ENCODE measurements at regions not wholly inside any gene's neighbourhood (a gene's known extent, or its start where the extent isn't known, plus 50 kb on each side); places are given as distances from the start of the nearest gene placed in this dataset.

GRCh38 chr1:4220362-4220761 is 320.3 kb upstream of the C1orf174 start:
- H3K4me2 ChIP-seq (ENCODE audit: insufficient read depth, low read length): no peak overlapping the region

More at GRCh38 chr1:4220362-4220761, 320.3 kb upstream of the C1orf174 start:
- Histone ChIP-seq H3K36me3 (ENCODE audit: control insufficient read depth in 2 of 2, extremely low read depth in 1 of 2, insufficient read depth in 2 of 2, low read length in 2 of 2) (no peaks in the 10 kb centered on the region), H3K4me3 (replicated peaks in 1 of 3; ENCODE audit: insufficient read depth in 1 of 3, low read depth in 1 of 3, low read length in 3 of 3) (no peak overlapping the region), H3K9ac (replicated peaks; ENCODE audit: extremely low read depth, insufficient read depth, low read length) (no peak overlapping the region), H3K4me1 (ENCODE audit: control insufficient read depth, extremely low read depth, insufficient read depth, low read length) (no peaks in the 10 kb centered on the region), H3K27me3 (ENCODE audit: control insufficient read depth in 2 of 2, insufficient read depth in 2 of 2, low read length in 2 of 2) (no peaks in the 10 kb centered on the region), H4K20me1 (replicated peaks; ENCODE audit: control insufficient read depth, extremely low read depth, insufficient read depth, low read length) (no peaks in the 10 kb centered on the region), H3K9me3 (replicated peaks; ENCODE audit: control insufficient read depth, insufficient read depth, low read length) (peaks cover 5% of the 10 kb centered on the region), H3K79me2 (ENCODE audit: control insufficient read depth, insufficient read depth, low read length) (no peaks in the 10 kb centered on the region), H2AFZ (ENCODE audit: low read depth, low read length) (no peak overlapping the region), H3K9me1 (replicated peaks; ENCODE audit: control insufficient read depth, extremely low read depth, insufficient read depth, low read length) (no peaks in the 10 kb centered on the region), H3K27ac (ENCODE audit: insufficient read depth, low read depth, low read length) (no peak overlapping the region)
- dilution Hi-C loops (cut with MboI; ENCODE audit: extremely low pct_ligation_motif_present, low sequenced_read_pairs): no loop called here
- DNase-seq (ENCODE audit: low read depth, low spot score) (no peak), FAIRE-seq (no peak)
- TF ChIP-seq GATA2 (IDR thresholded peaks at IDR 0.05; ENCODE audit: insufficient read depth, insufficient read length, low read depth, low read length) (no peak), FOS (IDR thresholded peaks at IDR 0.05; ENCODE audit: borderline replicate concordance, insufficient read depth, low read length) (no peak), POLR2AphosphoS5 (IDR thresholded peaks at IDR 0.05; ENCODE audit: insufficient read depth, low read depth, low read length) (no peak), POLR2A (IDR thresholded peaks at IDR 0.05; ENCODE audit: low read depth, low read length) (no peak), MAX (IDR thresholded peaks at IDR 0.05; ENCODE audit: insufficient read depth, insufficient read length) (no peak), CTCF (IDR thresholded peaks at IDR 0.05; ENCODE audit: extremely low read depth in 1 of 2, insufficient read depth in 1 of 2, low read depth in 1 of 2, low read length in 2 of 2) (no peak), EZH2 (IDR thresholded peaks at IDR 0.05; ENCODE audit: borderline replicate concordance, low read depth, low read length, severe bottlenecking) (no peak), MYC (IDR thresholded peaks at IDR 0.05; ENCODE audit: low read depth, low read length) (no peak), JUN (IDR thresholded peaks at IDR 0.05; ENCODE audit: borderline replicate concordance, insufficient read depth, insufficient read length, low read depth) (no peak)
- intact Hi-C loops (cut with micrococcal nuclease): no loop called here
- ChIA-PET CTCF (interaction anchor here (0.5 kb wide), 1 partner anchor 32 kb away, joined by 4 read pairs; no protein-coding TSS in a partner anchor), POLR2A (no interaction called here)
- BruUV-seq (replicated peaks): no TSS peak
